ENCODE measurements at regions not wholly inside any gene's neighbourhood (a gene's known extent, or its start where the extent isn't known, plus 50 kb on each side); places are given as distances from the start of the nearest gene placed in this dataset.
"Not testable (repeated sequence)": the region's sequence is repeated elsewhere in the genome, so short reads cannot be mapped to it uniquely, and the experiment has no call there.

DNA sequence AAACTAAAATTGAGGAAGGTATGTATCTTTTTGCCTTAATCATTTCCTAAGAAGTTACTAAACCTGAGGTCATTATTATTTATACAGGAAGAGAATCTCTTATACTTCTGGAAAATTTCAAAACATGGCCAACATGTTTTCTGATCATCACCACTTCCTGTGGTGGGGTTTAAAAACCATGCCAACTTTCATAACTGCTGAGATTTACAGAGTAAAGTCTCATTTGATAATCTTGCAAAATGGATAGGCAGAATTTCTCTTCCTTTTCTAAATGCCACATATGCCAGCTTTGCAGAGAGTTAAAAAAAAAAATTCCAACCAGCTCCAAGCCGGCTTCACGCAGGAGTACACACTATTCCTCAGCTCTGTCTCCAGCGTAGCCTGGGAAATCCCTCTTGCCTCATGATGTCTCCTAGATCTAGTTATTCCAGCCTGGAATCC, 124.3 kb upstream of the SPRED1 start:
- ATAC-seq: no peak

DNA sequence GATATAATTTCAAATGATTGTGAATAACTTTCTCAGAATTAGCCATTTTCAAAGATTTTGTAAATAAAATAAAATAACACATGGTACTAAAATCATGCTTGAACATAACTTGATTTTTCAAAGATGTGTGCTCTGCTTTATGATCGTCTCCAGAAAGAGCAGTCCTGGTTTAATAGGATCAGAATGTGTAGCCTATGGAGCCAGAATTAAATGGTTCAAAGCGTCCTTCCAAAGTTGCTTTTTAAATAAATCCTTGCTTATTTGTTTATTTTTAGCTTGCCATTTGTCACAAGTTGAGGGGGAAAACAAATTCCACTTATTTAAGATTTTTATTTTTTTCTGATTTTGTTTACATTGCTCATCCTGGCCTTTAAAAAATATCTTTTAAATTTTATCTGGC, 123.7 kb upstream of the SPRED1 start:
- no peak for ATAC-seq

DNA sequence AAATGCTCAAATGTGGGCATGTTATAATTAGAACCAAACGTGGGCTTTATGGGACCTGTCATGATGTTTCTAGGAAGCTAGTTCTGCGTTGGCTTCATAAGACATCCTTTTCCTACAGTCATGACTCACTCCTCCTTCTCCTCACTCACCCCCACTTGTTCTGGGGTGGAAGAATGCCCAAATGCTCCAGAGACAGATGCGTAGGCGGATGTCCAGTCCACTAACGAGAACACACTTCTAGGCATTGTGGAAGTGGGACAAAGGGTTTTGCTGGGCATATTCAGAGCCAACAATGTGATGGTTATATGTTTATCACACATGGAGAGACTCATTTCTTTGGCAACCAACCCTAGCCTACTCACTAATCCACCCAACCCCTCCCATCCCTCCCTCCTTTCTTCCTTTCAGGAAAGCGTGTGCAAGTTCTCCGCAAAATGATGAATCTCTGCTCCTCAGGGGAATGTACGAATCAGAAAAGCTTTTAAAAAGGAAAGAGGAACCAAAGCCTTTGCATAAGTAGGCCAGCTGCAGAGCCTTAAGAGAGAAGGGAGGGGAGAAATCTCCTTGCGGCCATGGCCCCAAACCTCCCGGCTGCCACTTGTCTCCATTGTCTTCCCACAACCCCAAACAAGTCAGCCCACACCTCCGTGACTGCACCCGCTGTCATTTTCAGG, 123.0 kb upstream of the SPRED1 start:
- peak; percentile 32 to 54 for ATAC-seq

DNA sequence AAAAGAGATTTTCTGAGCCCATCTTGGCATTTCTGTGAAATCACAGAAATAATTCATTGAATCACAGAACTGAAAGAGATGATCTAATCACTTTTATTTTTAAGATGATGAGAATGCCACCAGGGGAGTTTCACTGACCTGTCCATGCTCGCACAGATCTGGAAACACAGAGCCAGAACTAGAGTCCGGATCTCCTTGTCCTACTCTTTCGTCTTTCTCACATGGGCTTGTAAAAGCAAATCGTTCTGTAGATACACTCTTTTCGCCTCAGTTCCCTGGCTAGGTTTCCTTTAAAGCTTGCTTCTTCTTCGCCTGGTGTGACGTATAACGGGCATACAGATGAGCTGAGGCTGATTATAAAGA, 122.5 kb upstream of the SPRED1 start:
- ATAC-seq: peak; percentile 21 to 29

DNA sequence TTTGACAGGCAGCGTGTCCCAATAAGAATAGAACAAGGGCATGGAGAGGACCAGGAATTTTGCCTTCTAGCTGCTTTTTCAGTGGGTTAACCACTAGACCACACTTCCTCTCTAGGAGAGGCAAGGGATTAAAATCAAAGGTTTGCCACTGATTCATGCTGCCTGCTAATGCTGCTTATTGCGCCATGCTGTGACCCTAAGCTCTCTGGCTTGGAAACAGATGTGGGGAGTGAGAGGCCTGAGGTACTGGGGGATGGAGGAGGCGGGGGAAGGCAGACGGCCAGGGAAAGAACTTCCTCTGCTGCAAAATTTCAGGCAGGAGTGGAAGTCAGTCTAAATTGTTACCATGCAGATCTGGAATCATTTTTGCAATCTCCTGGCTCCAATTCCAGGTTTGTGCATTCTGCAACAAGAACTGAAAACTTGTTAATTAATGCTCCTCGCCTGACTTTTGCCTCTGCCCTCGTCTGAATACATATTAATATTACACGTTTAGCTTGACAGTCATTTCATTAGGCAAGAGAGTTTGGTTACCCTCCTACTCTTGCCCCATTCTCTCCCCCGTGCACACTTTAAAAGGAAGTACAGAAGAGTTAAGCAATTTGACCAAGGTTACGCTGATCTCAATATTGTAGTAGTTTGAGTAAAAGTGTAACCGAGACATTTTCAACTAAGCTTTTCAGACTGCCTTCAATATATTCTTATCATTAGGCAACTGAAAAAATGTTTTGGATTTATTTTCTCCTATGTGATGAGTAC, 121.7 kb upstream of the SPRED1 start:
- peak; percentile 31 to 42 for ATAC-seq

DNA sequence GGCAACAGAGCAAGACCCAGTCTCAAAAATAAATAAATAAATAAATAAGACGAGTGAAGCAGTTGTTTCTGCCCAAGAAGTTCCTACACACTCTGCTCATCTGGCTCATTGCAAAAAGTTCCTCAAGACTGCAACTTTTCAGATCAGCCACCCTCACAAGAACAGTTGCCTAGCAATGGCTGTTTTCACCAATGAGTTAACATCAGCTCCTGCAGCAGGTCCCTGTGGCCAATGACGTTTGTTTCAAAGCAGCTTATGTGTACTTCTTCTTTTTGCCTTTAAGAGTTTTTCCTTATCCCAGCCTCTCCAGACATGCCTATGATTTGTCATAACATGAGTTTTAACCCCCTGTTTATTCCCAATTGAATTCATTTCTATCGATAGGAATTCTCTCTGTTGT, 118.4 kb upstream of the SPRED1 start:
- ATAC-seq: no peak

DNA sequence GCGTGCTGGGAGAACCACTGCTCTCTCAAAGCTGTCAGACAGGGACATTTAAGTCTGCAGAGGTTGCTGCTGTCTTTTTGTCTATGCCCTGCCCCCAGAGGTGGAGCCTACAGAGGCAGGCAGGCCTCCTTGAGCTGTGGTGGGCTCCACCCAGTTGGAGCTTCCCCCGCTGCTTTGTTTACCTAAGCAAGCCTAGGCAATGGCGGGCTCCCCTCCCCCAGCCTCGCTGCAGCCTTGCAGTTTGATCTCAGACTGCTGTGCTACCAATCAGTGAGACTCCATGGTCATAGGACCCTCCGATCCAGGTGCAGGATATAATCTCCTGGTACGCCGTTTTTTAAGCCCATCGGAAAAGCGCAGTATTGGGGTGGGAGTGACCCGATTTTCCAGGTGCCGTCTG, 110.4 kb upstream of the SPRED1 start:
- not testable (repeated sequence) for ATAC-seq

DNA sequence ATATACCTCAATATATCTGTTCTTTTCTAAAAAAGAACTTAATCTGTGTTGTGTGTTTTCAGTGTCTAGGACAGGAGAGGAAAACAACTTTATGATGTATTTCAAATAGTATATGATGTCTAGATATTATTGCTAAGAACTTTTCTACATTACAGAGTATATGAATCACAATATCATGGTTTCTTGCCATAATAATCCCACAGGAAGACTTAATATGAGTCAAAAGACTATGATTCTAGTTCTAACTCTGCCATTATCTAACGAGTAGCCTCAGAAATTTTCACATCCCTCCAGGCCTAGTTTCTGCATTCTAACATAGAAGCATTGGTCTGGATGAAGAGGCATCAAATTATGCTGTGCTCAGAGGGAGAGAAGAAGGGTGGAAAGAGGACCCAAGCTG, 107.7 kb upstream of the SPRED1 start:
- no peak for ATAC-seq

DNA sequence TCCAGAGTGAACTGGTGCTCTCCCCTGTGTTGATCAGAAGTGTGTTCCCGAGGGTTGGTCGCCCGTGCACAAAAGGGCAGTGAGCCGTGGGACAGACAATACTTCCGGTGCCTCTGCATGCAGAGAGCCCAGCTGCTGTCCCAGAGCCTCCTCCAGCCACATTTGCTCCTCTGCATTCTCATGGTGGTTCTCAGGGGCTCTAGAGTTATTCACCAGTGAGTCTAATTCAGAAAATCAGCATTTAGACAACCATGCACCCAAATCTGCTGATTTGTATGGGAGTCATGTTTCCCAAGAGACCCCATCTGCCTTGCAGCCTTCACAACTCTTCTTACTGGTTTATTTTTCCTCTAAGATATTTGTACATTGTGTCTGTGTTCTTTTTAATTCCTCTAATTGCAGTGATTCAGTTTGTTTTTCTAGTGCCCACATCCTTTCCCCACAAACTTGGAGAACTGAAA, 107.0 kb upstream of the SPRED1 start:
- no peak for ATAC-seq

DNA sequence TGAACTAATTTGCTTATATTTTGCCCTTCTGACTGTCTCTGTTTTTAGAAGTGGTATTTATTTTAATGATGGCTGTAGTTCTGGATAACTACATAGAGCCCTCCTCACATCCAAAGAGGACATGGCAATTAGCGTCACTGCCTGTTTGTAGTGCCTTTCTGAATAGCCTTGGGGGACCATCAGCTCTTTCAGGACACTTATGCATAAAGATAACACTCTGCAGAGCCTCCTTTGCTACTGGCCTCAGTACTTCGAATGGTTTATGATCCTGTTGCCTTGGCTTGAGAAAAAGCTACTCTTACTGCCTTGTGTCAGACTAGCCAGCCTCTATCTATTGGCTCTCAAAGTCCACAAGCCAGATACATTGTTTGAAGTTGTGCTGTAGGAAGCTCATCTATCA, 105.4 kb upstream of the SPRED1 start:
- no peak for ATAC-seq

DNA sequence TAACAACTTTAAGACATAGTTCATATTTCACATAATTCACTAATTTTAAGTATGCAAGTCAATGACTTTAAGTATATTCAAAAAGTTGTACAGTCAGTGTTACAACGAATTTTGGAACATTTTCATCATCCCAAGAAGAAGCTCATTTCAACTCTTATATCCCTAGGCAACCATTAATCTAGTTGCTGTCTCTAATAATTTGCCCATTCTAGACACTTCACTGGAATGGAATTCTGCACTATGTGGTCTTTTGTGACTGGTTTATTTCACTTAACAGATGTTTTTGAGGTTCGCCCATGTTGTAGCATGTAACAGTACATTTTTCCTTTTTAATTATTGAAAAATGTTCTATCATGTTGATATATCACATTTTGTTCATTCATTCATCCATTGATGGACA, 104.2 kb upstream of the SPRED1 start:
- no peak for ATAC-seq

DNA sequence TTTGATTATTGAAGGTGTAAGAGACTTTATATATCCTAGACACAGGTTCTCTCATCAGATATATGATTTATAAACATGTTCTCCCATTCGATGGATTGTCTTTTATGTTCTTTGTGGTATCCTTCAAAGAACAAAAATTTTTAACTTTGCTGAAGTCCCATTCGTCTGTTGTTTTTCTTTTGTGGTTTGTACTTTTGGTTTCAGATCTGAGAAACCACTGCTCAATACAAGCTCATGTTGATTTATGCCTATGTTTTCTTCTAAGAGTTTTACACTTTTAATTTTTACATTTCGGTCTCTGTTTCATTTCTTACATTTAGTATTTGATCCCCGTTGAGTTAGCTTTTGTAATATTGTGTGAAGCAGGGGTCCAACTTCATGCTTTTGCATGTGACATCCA, 103.3 kb upstream of the SPRED1 start:
- no peak for ATAC-seq

DNA sequence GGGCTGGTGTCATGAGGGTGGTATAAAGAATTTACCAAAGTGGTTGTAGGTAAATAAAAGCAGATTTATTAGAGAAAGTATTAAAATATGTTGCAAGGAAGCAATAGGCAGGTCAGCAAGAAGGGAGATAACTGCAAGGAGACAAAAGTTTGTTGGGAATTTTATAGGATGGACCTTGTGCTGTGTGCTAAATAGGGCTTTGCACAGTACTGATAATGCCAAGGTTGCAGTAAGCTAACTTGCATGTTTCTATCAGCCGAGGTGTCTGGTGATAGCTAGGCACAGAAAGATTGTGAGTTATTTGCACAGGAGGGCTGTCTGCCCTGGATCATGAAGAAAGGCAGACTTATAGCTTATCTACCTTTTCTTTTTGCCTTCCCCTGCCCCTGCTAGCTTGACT, 102.5 kb upstream of the SPRED1 start:
- no peak for ATAC-seq

DNA sequence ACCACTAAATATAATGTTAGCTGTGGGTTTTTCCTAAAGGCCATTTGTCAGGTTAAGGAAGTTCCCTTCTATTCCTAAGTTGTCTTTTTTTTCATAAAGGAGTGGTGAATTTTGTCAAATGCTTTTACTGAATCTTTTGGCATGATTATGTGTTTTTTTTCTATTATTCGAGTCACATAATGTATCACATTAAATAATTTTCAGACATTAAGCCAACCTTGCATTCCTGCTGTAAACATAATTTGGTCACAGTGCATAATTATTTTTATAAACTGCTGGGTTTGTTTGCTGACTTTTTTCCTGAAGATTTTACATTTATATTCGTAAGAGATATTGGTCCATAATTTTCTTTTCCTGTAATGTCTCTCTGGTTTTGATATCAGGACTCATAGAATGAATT, 101.8 kb upstream of the SPRED1 start:
- no peak for ATAC-seq

DNA sequence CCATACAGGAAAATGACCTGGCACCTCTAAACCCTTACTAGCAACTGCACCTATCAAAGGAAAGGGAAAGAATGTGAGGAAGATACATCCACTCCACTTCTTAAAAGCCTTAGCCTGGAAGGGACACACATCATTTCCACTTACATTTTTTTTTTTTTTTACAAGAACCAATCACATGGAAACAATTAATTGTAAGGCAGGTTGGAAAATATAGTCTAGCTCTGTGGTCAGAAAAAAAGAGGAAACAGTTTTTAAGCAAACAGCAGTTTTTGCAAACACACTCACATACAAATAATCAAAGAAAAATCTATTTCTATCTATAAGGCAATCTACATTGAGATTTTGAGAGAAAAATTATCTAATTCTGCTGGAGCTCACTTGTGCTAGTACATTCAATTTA, 98.9 kb upstream of the SPRED1 start:
- no peak for ATAC-seq

DNA sequence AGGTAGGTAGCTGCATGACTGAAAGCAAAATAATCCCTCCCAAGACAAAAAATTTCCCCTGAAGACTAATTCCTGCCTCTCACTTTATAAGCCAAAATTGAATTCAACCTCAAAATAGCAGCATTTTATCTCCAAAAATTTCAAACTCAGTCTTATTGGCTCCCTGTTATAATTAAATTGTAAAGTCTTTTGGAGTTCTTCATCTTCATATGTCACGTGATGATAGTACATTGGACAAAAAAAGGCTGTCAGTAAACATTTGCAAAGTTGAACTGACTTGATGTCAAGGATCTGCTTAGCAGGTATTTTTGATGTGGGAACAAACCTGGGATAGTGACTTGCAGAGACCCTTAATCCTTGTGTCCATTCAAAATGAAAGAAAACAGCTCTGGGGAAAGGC, 98.4 kb upstream of the SPRED1 start:
- no peak for ATAC-seq

DNA sequence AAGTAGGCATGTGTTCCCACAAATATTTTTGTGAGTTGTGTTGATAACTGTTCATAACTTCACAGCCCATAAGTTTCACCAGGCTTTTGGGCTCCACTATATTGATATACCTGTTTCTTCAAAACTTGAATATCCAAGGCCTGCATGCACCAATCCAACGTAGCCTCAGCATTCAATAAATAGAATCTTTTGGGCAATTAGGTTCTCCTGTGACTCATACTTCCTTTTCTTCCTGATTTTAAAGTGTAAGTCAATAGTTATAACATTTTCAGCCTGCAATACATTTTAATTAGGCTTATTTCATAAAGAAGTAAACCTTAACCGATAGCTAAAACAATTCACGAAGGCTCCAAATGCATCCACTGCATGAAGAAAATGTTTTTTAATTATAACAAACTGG, 97.8 kb upstream of the SPRED1 start:
- ATAC-seq: no peak

DNA sequence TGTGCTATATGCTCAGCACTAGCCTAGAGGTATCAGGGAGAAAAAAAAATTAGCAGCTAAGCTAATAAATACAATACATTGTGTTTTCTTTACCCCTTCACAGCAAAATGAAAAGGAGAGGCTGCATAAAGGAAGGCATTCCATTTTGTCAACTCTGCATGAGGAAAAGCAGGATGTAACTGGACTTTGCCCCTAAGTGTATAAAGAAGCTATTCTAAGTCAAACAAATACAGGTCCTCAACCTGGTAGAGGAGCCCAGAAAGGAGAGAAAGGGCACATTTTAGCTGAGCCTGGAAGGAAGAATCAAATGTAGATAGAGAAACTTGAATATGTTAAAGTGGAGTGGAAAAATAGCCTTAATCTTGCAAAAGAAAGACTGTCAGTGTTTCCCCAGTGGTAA, 89.0 kb upstream of the SPRED1 start:
- ATAC-seq: no peak

DNA sequence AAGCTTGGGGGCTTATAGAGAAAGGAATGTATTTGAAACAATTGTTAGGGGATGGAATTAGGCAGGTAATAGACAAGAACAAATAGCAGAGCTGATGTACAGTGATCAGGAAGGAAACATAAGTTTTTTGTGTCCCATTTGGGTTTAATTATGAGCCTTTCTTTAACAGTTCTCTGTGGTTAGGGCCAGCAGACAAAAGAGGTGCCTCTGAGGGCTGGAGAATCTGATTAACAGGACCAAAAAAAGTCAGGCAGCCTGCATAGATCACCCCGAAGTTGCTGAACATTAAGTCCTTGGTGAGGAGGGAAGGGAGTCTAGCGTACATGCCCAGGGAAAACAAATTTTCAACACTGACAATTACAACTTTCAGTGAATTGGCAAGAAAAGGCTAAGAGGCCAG, 88.6 kb upstream of the SPRED1 start:
- no peak for ATAC-seq

DNA sequence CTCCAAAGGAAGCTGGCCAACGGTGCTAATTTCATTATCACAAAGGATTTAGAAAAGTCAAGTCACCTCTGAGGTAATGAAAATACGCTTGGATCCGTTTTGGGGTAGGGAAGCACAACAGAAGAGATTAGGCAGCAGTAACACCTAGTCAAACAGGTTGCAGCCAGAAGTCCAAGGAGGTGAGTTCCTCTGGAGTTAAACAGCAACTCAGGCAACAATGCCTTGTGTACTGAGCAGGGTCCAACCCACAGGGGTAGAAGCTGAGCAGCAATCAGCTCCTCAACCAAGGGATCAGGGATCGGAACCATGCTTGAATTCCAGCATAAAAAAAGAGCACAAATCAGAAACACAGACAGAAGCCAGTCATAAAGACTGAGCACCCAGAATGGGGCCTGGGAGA, 88.1 kb upstream of the SPRED1 start:
- ATAC-seq: no peak

DNA sequence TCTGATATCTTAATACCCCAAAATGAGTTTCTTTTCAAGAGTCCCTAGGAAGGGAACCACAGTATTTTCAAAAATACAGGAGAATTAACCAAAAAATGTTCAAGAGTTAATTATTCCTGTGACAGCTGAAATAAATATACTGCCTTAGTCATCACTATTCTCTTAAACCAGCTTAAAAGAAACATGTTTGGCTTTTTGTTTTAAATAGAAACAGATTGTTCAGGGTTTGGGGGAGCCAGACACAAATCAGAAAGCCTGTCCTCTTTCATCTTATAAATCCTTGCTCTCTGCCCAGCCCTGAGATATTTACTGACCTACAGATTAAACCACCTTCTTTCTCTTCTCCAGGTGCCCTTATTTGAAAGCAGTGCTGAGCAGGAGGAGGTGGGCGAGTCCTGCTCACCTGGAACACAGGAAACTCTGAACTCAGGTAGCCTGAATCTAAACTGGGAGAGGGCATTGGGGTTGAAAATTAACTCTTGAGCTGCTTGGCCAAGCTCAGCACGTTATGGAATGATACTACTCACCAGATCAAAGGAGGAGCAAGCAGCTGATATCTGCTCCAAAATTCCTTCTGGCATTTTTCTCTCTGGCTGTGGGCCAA, 84.1 kb upstream of the SPRED1 start:
- ATAC-seq: no peak

DNA sequence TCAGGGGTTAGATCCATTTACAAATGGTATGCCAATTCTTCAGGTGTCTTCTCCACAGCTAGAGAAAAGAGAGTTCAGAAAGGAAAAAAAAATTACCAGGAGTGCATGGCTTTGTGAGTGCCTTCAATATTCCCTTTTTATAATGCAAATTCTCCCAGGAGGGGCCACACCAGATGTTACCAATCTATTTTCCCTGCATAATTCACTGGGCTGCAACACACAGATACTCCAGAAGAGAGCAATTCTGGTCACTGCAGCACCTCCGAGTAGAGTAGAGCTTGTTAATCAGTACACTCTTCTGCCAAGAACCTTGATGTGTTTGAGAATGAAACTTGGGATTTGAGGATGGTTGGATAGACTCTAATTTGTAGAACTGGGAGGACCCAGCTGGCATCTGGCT, 80.7 kb upstream of the SPRED1 start:
- ATAC-seq: no peak

DNA sequence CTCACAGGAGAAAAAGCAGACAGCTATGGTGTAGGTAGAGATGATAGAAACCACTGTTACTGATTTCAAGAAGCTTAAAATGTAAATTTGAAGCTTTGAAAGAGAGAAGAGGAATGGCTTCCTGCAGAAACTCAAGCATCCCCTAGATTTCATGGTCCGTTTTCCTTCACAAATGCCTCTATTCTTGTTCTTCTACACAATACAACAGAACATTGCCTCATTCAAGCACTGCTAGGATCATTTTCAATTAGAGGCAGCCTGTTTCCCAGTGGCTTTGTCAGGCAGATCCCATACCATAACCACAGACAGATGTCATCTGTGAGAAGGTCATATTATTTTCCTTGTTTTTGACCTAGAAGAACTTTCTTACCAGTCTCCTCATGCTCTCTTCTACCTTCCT, 77.9 kb upstream of the SPRED1 start:
- no peak for ATAC-seq

DNA sequence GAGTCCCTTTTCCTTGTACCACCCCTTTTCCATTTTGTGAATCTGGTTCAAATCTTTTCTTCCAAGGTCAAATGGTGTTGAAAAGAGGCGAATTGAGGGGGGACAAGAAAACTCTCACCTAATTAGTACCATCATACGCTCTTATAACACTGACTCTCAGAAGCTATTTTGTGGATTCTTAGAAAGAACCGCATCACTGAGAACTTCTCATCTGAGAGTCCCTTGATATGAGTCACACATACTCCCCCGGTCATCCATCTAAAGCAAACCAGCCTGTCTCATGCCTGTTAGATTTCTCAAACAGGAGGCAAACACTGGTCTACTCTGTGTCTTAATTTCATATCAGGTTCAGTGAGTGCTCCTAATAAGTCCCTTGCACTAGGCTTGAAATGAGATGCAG, 76.5 kb upstream of the SPRED1 start:
- ATAC-seq: peak in 1 of 2 donors; percentile 56

Measured in activated CD4-positive, CD25-positive, alpha-beta regulatory T cell treated with anti-CD3 and anti-CD28 coated beads, Interleukin-2, amount 50 U/mL, for 24 hours (primary cell).